ENCODE measurements at regions not wholly inside any gene's neighbourhood (a gene's known extent, or its start where the extent isn't known, plus 50 kb on each side); places are given as distances from the start of the nearest gene placed in this dataset.
"Not testable (repeated sequence)": the region's sequence is repeated elsewhere in the genome, so short reads cannot be mapped to it uniquely, and the experiment has no call there.

DNA sequence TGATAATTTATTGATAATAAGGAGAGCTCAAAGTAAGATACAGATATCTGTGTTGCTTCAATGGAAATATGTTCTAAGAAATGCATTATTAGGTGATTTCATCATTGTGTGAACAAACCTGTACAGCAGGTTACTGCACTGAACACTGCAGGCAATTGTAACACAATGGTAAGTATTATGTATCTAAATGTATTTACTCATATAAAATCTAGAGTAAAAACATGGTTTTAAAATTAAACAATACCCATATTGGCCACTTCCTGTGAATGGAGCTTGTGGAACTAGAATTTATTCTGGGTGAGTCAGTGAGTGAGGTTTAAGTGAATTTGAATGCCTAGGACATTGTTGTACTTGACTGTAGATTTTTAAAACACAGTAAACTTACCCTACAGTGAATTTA, 722.9 kb upstream of the RAG2 start:
- no peak overlapping the region for H3K4me3 Mint-ChIP-seq
- no peaks in the 10 kb centered on the region for H3K36me3 Mint-ChIP-seq (ENCODE audit: low read depth)
- POLR2A ChIA-PET, result no interaction called here
- no peaks in the 10 kb centered on the region for H3K4me1 Mint-ChIP-seq
- CTCF ChIA-PET, result no interaction called here
- DNase-seq, result no peak
- no peaks in the 10 kb centered on the region for H3K27me3 Mint-ChIP-seq
- H3K9me3 Mint-ChIP-seq, result peaks cover 4% of the 10 kb centered on the region
- no peak overlapping the region for H3K27ac Mint-ChIP-seq

DNA sequence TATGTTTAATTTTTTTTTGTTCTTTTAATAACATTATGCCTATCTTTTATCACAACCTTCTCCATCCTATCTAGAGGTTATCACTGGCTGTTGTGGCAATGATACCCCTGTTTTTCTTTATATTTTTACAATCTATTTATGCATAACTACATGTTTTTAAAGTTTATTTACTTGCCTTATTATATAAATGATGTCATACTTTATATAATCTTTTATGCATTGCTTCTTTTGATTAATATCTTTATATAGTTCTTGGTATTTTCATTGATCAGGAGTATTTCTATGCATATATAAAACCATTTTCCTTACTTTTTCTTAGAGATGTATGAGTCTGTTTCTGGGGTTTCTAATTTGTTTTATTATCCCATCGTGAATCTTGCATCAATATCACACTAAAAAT, 719.8 kb upstream of the RAG2 start:
- no peaks in the 10 kb centered on the region for H3K36me3 Mint-ChIP-seq (ENCODE audit: low read depth)
- ChIA-PET CTCF (no interaction called here), POLR2A (no interaction called here)
- H3K4me3 Mint-ChIP-seq, result no peak overlapping the region
- no peak overlapping the region for H3K27ac Mint-ChIP-seq
- H3K27me3 Mint-ChIP-seq, result no peaks in the 10 kb centered on the region
- no peaks in the 10 kb centered on the region for H3K4me1 Mint-ChIP-seq
- DNase-seq, result no peak
- H3K9me3 Mint-ChIP-seq, result peaks cover 6% of the 10 kb centered on the region

- CTCF ChIA-PET, result no interaction called here
- H3K4me1 Mint-ChIP-seq, result no peaks in the 10 kb centered on the region
- no peak overlapping the region for H3K27ac Mint-ChIP-seq
- POLR2A ChIA-PET, result no interaction called here
- H3K27me3 Mint-ChIP-seq, result no peaks in the 10 kb centered on the region
- peaks cover 4% of the 10 kb centered on the region for H3K9me3 Mint-ChIP-seq
- DNase-seq, result no peak
- H3K36me3 Mint-ChIP-seq (ENCODE audit: low read depth), result no peaks in the 10 kb centered on the region
- H3K4me3 Mint-ChIP-seq, result no peak overlapping the region
Observed at GRCh38 chr11:37313266-37313665, 715.2 kb upstream of the RAG2 start.

DNA sequence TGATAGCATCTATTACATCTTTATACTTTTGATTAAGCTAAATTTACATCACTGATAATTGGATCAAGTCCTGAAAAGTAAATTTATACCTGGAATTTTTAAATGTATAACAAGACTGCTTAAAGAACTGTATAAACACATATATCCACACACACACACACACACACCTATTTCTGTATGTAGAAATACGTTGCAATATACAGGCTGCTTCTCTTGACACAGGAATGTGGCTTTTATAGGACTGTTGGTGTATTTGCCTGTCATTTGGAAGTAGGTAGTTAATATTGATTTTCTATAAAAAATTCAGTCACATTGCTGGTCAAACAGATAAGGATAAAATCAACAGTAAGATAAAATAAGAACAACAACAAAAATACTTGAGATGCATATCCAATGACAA, 708.5 kb upstream of the RAG2 start:
- Mint-ChIP-seq H3K4me1 (no peaks in the 10 kb centered on the region), H3K9me3 (peaks cover 10% of the 10 kb centered on the region), H3K36me3 (ENCODE audit: low read depth) (no peaks in the 10 kb centered on the region), H3K27ac (no peak overlapping the region), H3K4me3 (no peak overlapping the region), H3K27me3 (no peaks in the 10 kb centered on the region)
- POLR2A ChIA-PET, result no interaction called here
- CTCF ChIA-PET, result no interaction called here
- DNase-seq, result no peak

- H3K27ac Mint-ChIP-seq; DNase-seq; H3K4me1 Mint-ChIP-seq; H3K4me3 Mint-ChIP-seq; POLR2A ChIA-PET; H3K36me3 Mint-ChIP-seq (ENCODE audit: low read depth); CTCF ChIA-PET; H3K27me3 Mint-ChIP-seq: not testable (repeated sequence)
- H3K9me3 Mint-ChIP-seq, result peaks cover 17% of the 10 kb centered on the region
Observed at GRCh38 chr11:37301405-37301804, 703.4 kb upstream of the RAG2 start.

DNA sequence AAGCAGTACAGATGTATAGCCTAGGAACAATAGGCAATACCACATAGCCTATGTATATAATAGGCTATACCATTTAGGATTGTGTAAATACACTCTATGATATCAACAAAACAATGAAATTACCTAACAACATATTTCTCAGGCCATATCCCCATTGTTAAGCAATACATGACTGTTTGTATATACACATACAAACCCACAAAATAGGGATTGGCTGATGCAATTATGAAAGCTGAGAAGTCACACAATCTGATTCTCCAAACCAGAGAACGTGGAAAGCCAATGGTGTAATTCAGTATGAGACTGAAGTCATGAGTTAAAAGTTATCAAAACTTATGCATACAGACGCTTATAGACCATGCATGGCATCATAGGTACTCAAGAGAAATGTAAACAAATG, 700.1 kb upstream of the RAG2 start:
- POLR2A ChIA-PET, result no interaction called here
- H3K27me3 Mint-ChIP-seq, result no peaks in the 10 kb centered on the region
- H3K9me3 Mint-ChIP-seq, result peaks cover 16% of the 10 kb centered on the region

GRCh38 chr11:37286890-37287289, 688.9 kb upstream of the RAG2 start:
- ChIA-PET CTCF (no interaction called here), POLR2A (no interaction called here)
- Mint-ChIP-seq H3K4me3 (no peak overlapping the region), H3K36me3 (ENCODE audit: low read depth) (no peaks in the 10 kb centered on the region), H3K4me1 (no peaks in the 10 kb centered on the region), H3K27me3 (no peaks in the 10 kb centered on the region), H3K9me3 (peaks cover 4% of the 10 kb centered on the region), H3K27ac (no peak overlapping the region)
- DNase-seq, result no peak

More for the DNA sequence above, 700.1 kb upstream of the RAG2 start:
- Mint-ChIP-seq H3K4me1 (no peaks in the 10 kb centered on the region), H3K4me3 (no peak overlapping the region), H3K36me3 (ENCODE audit: low read depth) (no peaks in the 10 kb centered on the region), H3K27ac (no peak overlapping the region)
- CTCF ChIA-PET, result interaction anchor here (0.6 kb wide), 1 partner anchor 492 kb away, joined by 3 read pairs; no protein-coding TSS in a partner anchor
- no peak for DNase-seq

DNA sequence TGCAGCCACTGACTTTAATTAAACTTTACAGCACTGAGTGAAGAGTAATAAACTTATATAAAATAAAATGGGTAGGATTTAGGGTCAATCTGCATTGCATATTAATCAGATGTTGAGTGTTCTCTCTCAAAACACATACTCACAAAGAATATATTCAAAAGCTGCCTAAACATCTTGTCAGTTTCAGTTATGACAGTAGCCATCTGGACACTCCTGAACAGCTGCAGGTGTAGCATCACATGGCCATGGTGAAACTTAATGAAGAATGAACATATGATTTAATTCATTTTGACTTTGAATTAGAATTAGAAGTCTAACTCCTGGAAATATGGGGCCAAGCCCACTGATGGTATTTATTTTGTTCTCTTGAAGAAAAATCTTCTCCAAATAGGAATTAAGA, 684.3 kb upstream of the RAG2 start:
- POLR2A ChIA-PET, result no interaction called here
- H3K4me3 Mint-ChIP-seq, result no peak overlapping the region
- H3K27ac Mint-ChIP-seq, result no peak overlapping the region
- peaks cover 8% of the 10 kb centered on the region for H3K9me3 Mint-ChIP-seq
- DNase-seq, result no peak
- H3K36me3 Mint-ChIP-seq (ENCODE audit: low read depth), result no peaks in the 10 kb centered on the region
- H3K27me3 Mint-ChIP-seq, result no peaks in the 10 kb centered on the region
- CTCF ChIA-PET, result no interaction called here
- H3K4me1 Mint-ChIP-seq, result no peaks in the 10 kb centered on the region

GRCh38 chr11:37280200-37280599, 682.2 kb upstream of the RAG2 start:
- POLR2A ChIA-PET, result no interaction called here
- Mint-ChIP-seq H3K4me3 (no peak overlapping the region), H3K27me3 (no peaks in the 10 kb centered on the region), H3K36me3 (ENCODE audit: low read depth) (no peaks in the 10 kb centered on the region), H3K27ac (no peak overlapping the region), H3K9me3 (peaks cover 6% of the 10 kb centered on the region), H3K4me1 (no peaks in the 10 kb centered on the region)
- CTCF ChIA-PET, result no interaction called here
- no peak for DNase-seq

- peaks cover 6% of the 10 kb centered on the region for H3K9me3 Mint-ChIP-seq
- no peaks in the 10 kb centered on the region for H3K27me3 Mint-ChIP-seq
- H3K36me3 Mint-ChIP-seq (ENCODE audit: low read depth), result no peaks in the 10 kb centered on the region
- H3K27ac Mint-ChIP-seq, result no peak overlapping the region
- H3K4me3 Mint-ChIP-seq, result no peak overlapping the region
- ChIA-PET CTCF (no interaction called here), POLR2A (no interaction called here)
- no peak for DNase-seq
- H3K4me1 Mint-ChIP-seq, result no peaks in the 10 kb centered on the region
Observed at GRCh38 chr11:37277896-37278465, 679.9 kb upstream of the RAG2 start.

DNA sequence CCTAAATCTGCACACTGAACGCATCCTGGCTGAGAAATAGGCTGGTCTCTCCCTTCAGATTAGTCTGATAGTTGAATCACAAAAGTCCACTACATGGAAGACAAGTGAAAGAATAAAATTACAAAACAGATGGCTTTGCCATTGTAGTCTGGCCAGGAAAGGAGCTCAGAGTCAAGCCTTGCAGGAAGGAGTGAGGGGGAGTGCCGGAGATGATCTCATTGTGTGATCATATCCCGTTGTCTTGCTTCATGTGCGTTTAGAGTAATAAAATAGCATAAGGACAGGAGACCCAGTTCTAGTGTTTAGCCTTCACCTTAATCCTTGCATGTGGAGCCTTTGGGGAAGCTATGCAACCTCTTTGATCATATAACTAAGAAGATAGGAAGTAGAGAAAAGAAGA, 666.7 kb upstream of the RAG2 start:
- Mint-ChIP-seq H3K9me3 (peaks cover 3% of the 10 kb centered on the region), H3K4me1 (no peaks in the 10 kb centered on the region), H3K36me3 (ENCODE audit: low read depth) (no peaks in the 10 kb centered on the region), H3K27ac (no peak overlapping the region), H3K4me3 (no peak overlapping the region), H3K27me3 (no peaks in the 10 kb centered on the region)
- POLR2A ChIA-PET, result no interaction called here
- CTCF ChIA-PET, result no interaction called here
- DNase-seq, result no peak

GRCh38 chr11:37264060-37264459, 666.0 kb upstream of the RAG2 start:
- CTCF ChIA-PET, result no interaction called here
- POLR2A ChIA-PET, result no interaction called here
- peaks cover 3% of the 10 kb centered on the region for H3K9me3 Mint-ChIP-seq
- no peak overlapping the region for H3K27ac Mint-ChIP-seq
- H3K4me1 Mint-ChIP-seq, result no peaks in the 10 kb centered on the region
- no peaks in the 10 kb centered on the region for H3K36me3 Mint-ChIP-seq (ENCODE audit: low read depth)
- no peaks in the 10 kb centered on the region for H3K27me3 Mint-ChIP-seq
- DNase-seq, result no peak
- H3K4me3 Mint-ChIP-seq, result no peak overlapping the region

DNA sequence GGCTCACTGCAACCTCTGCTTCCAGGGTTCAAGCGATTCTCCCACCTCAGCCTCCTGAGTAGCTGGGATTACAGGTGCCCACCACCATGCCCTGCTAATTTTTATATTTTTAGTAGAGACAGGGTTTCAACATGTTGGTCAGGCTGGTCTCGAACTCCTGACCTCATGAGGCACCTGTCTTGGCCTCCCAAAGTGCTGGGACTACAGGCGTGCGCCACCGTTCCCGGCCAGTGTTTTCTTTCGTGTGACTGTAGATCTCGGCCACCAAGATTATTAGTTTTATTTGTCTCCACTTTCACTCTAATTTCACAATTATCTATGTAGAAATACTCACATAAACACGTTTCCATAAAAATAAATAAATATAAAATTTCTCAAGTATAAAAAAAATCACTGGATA, 665.4 kb upstream of the RAG2 start:
- H3K4me1 Mint-ChIP-seq; POLR2A ChIA-PET; H3K36me3 Mint-ChIP-seq (ENCODE audit: low read depth); H3K27ac Mint-ChIP-seq; H3K9me3 Mint-ChIP-seq; DNase-seq; H3K4me3 Mint-ChIP-seq; H3K27me3 Mint-ChIP-seq; CTCF ChIA-PET: not testable (repeated sequence)

- H3K9me3 Mint-ChIP-seq, result peaks cover 3% of the 10 kb centered on the region
- H3K36me3 Mint-ChIP-seq (ENCODE audit: low read depth), result no peaks in the 10 kb centered on the region
- H3K27me3 Mint-ChIP-seq, result no peaks in the 10 kb centered on the region
- no peaks in the 10 kb centered on the region for H3K4me1 Mint-ChIP-seq
- CTCF ChIA-PET, result no interaction called here
- POLR2A ChIA-PET, result no interaction called here
- H3K27ac Mint-ChIP-seq, result no peak overlapping the region
- no peak for DNase-seq
- H3K4me3 Mint-ChIP-seq, result no peak overlapping the region
Observed at GRCh38 chr11:37259734-37260133, 661.7 kb upstream of the RAG2 start.

- CTCF ChIA-PET, result no interaction called here
- Mint-ChIP-seq H3K36me3 (ENCODE audit: low read depth) (no peaks in the 10 kb centered on the region), H3K9me3 (peaks cover 6% of the 10 kb centered on the region), H3K27ac (no peak overlapping the region), H3K4me1 (no peaks in the 10 kb centered on the region), H3K4me3 (no peak overlapping the region), H3K27me3 (no peaks in the 10 kb centered on the region)
- DNase-seq, result no peak
- POLR2A ChIA-PET, result no interaction called here
Observed at GRCh38 chr11:37248145-37248544, 650.1 kb upstream of the RAG2 start.
